DMS 273 treated with DMSO at 0.1 percent for 48 hours (cell line): ENCODE measurements at regions not wholly inside any gene's neighbourhood (a gene's known extent, or its start where the extent isn't known, plus 50 kb on each side); places are given as distances from the start of the nearest gene placed in this dataset.
"Not testable (repeated sequence)": the region's sequence is repeated elsewhere in the genome, so short reads cannot be mapped to it uniquely, and the experiment has no call there.

Experiments used
- DNase-seq: peaks from one replicate; lab custom pipeline; 2025; lab: John Stamatoyannopoulos, UW

DNA sequence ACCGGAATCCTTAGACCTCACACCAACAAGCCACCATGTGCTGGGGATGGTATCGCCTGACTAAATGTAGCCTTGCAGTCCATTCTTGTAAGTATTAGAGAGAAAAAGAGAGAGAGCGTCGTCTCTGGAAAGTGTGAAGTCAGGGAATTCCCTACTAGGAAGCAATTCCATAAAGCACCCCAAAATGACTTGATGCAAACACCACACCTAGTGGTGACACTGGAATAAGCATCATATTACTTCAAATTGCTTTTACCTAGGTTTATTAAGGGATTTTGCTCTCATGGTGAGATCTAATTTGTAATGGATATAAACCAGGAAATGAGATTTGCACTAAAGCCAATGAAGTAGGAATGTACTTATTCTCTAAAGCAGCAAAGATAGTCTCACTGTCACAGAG lies 111.4 kb upstream of the METTL9 start:
- not testable (repeated sequence) for DNase-seq

DNA sequence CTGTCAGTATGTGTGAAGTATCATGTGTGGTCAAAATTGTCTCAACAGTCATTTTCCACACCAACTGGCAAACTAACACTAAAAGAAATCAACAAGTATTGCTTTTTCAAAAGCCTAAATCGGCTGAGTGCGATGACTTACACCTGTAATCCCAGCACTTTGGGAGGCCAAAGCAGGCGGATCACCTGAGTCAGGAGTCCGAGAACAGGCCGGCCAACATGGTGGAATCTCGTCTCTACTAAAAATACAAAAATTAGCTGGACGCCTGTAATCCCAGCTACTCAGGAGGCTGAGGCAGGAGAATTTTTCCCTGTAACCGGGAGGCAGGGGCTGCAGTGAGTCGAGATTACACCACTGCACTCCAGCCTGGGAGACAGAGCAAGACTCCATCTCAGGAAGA lies 100.3 kb upstream of the METTL9 start:
- not testable (repeated sequence) for DNase-seq

DNA sequence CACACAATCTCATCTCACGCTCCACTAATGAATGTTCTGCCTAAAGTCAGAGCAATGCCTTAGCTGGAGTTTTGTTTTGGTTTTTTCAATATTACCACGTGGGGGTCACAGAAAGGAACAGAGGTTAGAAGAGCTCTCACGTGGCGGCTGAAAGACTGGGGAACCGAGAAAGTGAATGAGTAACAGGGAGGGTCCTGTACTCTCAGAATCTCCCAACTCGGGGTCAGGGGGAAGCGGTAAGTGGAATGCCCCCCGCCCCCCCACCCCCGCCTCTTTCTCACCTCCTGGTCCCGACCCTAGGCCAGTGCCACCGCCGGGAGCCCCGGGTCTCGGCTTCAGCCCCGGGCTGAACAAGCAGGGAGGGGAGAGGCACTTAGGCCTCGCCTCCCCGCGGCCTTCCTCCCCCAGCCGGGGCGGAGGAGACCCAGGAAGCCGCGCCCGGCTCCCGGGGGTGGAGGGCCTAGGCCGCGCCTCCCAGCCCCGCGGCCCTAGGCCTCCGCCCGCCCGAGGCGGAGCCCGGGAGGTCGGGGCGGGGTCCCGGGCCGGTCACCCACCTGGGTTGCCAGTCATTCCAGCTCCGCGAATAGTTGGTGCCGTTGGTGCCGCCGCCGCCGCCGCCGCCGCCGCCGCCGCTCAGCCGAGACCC lies 98.0 kb upstream of the METTL9 start:
- DNase-seq, result not testable (repeated sequence)

DNA sequence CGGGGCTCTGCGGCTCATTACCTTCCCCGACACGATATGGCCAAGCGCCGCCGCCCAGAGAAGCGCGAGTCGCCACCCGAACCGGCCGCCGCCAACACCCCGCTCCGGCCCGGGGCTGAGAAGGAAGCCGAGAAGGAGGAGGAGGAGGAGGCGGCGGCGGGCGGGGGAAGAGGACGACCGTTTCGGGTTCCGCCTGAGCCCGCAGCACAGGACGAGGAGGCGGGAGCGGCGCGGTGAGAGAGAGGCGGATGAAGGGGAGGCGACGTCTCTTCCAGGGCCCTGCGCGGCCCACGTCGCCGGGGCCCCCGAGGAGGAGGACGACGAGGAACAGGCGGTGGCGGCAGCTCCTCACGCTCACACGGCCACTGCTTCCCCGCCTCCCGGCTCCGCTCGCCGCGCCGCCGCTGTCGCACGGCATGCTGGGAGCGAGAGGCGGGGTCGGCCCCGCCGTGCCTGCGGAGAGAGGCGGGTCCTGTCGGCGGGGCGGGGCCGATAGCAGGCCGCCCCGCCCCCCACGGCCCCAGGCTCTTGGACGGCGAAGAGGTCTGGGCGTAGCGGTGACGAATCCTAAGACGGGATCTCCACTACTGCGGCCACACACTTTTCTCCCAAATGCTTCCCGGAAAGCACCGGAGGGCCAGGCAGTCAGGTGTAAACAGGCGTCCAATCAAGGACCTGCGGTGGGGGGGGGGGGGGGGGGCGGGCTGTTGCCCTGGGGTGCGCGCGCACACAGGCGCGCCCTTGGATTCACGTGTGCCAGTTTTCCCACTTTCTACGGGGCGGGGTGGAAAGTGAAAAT lies 97.3 kb upstream of the METTL9 start:
- DNase-seq, result peak; percentile 88

DNA sequence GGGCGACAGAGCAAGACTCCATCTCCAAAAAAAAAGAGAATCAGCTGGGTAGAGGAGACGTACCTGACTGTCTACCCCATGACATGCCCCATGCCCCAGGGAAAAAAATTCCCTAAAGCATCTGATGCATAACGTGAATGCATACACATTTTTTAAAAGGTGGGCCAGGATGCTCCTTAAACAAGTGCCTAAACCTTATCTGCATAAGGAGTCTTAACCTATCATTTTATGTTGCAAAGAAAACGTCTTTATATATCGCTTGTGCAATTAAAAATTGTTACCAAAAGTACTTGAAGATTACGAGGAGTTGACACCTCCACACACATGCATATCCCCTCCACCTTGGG lies 95.8 kb upstream of the METTL9 start:
- DNase-seq, result not testable (repeated sequence)

DNA sequence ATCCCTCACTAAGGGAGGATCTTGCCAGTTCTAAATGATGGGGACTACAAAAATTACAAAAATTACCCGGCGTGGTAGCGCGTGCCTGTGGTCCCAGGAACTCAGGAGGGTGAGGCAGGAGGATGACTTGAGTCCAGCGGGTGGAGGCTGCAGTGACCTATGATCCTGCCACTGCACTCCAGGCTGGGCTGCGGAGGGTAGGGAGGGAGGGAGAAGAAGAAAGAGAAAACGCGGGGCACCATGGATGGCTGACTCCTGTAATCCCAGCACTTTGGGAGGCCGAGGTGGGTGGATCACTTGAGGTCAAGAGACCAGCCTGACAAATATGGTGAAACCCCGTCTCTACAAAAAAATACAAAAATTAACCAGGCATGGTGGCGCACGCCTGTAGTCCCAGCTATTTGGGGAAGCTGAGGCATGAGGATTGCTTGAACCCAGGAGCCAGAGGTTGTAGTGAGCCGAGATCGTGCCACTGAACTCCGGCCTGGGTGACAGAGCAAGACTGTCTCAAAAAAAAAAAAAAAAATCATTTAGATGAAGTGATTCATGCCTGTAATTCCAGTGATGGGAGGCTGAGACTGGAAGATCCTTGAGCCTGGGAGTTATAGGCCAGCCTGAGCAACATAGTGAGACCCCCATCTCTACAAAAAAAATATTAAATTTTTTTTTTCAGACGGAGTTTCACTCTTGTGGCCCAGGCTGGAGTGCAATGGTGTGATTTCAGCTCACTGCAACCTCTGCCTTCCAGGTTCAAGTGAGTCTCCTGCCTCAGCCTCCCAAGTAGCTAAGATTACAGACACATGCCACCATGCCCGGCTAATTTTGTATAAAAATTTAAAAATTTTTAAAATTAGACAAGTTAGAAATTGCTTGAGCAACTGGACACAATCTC lies 95.2 kb upstream of the METTL9 start:
- not testable (repeated sequence) for DNase-seq

DNA sequence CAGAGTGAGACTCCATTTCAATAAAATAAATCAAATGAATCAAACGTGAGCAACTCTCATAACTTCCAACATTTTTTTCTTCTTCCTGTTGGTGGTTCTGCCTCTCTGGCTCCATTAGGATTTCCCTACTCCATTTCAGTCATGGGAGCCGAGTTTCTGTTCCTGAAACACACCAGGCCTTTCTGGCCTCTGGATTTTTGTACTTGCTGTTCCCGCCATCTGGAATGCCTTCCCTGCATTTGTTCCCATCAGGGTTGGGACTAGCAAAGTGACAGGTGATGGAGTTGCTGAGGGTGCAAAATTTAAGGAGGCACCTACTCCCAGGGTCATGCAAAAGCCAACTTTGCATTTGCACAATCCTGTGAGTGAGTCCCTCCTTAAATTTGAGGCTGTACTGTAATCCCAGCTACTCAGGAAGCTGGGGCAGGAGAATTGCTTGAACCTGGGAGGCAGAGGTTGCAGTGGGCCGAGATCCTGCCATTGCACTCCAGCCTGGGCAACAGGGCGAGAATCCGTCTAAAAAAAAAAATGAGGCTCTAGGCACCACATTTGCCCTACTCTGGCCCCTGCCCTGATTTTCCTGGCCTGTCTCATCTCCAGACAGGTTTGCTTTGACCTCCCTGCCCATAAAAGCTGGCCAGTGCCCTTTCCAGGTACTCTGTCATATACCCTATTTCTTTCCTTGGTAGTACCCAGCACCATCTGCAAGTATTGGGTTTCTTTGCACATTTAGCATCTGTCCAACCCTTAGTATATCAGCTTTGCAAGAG lies 93.4 kb upstream of the METTL9 start:
- not testable (repeated sequence) for DNase-seq

DNA sequence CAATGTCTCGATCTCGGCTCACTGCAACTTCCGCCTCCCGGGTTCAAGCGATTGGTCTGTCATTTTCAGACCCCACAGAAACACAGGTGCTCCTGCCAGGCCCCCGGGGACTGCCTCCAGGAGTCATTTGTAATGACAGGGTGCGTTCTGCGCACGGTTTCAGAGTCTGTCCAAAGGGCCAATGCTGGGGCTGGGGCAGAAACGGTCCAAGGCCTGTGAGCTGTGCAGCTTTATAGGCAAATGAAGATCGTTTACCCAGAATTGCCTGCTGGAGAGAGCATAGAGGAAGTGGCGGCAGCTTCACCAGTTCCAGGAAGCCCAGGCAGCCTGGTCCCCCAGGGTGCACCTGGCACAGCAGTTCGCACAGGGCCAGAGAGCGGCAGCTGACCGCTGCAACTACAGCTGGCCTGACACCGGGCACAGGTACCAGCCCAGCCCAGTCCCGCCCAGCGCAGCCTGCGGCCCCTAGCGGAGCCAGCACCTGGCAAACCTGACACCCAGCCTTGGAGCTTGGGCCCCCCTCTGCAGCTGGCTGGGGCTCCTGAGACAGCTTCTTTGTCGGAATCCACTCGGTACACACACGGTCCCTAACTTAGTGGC lies 92.4 kb upstream of the METTL9 start:
- not testable (repeated sequence) for DNase-seq

DNA sequence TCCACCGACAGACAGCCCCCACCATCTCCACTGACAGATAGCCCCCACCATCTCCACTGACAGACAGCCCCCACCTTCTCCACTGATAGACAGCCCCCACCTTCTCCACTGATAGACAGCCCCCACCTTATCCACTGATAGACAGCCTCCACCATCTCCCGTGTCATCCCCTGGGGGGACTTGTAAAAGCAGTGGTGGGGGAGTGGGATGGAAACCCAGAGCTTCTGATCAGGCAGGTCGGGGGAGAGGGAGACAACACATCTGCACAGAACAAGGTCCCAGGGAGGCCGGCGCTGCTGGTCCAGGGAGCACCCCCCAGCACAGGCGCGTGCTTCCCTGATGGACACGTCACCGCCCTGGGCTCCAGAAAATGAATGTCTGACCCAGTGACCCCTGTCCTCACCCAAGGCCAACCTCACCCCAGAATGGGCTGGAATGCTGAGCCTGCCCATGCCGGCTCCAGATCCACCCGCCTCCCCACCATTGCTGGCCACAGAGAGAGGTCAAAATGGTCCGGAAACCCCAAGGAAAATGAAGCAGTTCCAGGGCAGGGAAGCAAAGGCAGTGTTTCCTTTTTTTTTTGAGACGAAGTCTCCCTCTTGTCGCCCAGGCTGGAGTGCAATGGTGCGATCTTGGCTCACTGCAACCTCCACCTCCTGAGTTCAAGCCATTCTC lies 91.6 kb upstream of the METTL9 start:
- DNase-seq, result not testable (repeated sequence)

DNA sequence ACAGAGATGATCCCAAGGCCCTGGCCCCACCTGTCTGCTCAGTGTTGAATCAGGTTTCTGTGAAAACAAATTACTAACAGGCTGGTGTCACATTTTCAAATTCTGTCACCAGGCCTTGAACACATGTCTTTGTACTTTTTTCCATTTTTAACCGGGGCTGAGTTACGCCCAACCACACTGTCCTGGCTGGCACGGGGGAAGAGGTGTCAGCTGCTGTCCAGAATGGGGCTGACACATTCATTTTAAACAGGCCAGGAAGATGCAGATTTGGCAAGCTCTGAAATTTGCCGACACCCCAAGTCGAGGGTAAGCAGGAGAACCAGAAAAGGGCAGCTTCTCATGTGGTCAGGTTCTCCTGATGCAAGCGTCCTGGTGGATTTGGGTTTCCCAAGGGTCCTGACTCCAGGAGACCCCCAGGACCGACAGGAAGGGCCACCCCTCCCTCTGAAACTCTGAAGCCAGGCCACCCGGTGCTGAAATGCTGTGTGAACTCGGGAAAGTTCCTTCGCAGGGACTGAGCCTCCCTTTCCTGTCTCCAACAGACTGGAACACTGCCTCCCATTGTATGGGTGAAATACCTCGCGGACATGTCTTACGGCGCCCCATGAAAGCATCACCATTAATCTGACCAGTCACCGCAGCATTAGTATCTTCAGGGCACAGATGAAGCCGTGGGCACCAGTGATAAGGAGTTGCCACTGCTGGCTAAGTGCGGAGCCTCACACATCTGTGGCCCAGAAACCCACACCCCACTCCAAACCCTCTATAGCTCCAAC lies 90.5 kb upstream of the METTL9 start:
- DNase-seq, result not testable (repeated sequence)

DNA sequence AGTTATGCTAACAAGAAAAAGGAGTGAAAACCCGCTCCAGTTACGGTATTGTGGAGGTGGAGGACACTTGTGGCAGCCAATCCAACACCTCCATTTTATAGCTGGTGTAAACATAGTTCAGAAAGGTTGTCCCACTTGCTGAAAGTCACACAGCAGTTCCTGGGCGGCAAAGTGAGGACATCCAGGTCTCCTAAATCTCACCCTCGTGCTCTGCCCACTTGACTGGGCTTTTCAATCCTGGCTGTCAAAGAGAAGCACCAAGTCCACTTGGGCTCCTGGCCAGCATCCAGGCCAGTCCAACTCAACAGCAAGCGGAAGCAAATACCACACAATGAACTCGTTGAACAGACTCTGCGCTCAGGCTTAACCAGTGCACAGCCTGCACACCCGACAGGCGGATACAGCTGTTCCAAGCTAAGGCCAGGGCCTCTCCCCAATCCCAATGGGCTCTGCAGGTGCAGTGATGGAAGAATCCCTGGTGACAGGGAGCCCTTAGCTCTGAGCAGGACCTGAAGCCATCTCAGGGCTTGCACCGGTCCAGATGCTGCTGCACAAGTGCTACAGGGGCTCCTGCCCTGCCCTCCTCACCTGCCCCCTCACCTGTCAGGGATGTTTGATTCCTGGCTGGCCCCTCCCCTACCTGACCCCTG lies 89.8 kb upstream of the METTL9 start:
- DNase-seq, result not testable (repeated sequence)

DNA sequence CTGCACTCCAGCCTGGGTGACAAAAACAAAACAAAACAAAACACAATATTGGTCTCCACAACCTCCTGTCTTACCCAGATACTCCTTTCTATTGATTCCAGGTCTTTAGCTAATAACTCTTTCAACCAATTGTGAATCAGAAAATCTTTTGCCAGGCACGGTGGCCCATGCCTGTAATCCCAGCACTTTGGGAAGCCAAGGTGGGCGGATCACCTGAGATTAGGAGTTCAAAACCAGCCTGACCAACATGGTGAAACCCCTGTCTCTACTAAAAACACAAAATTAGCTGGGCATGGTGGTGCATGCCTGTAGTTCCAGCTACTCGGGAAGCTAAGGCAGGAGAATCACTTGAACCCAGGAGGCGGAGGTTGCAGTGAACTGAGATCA lies 88.5 kb upstream of the METTL9 start:
- not testable (repeated sequence) for DNase-seq

DNA sequence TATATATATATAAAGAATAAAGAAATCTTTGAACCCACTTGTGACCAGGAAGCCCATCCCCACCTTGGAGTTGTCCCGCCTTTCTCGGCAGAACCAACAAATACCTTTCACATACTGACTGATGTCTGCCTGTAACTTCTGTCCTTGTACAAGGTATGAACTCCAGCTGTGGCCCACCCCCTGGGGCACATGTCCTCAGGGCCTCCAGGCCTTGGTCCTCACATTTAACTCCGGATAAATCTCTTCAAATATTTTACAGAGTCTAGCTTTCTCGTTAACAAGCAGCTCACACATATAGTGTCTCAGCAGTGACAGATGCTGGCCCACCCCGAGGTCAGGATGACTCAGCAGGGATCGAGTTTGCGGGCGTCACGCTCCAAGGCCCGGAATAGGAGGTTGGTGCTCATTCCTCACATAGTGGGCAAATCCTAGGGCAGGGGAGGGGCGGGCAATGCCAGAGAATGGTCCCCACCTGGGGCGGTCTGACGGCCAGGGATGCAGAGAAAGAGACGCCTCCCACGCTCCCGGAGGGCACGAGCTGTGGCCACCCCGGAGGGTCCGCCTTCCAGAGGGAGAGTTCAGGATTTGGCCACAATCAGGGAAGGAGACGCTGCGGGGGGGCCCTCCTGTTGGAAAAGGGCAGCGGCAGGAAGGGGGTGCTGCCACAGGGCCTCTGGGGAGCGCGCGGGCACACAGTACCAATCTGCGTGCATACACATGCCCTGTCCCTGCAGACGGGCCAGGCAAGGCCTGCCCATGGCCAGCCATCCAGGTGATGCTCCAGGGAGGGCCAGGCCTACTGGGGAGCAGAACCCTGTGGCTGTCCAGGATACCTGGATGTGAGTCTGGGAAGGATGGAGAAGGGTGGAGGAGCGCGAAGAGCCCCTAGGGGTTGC lies 87.8 kb upstream of the METTL9 start:
- peak; percentile 39 for DNase-seq

DNA sequence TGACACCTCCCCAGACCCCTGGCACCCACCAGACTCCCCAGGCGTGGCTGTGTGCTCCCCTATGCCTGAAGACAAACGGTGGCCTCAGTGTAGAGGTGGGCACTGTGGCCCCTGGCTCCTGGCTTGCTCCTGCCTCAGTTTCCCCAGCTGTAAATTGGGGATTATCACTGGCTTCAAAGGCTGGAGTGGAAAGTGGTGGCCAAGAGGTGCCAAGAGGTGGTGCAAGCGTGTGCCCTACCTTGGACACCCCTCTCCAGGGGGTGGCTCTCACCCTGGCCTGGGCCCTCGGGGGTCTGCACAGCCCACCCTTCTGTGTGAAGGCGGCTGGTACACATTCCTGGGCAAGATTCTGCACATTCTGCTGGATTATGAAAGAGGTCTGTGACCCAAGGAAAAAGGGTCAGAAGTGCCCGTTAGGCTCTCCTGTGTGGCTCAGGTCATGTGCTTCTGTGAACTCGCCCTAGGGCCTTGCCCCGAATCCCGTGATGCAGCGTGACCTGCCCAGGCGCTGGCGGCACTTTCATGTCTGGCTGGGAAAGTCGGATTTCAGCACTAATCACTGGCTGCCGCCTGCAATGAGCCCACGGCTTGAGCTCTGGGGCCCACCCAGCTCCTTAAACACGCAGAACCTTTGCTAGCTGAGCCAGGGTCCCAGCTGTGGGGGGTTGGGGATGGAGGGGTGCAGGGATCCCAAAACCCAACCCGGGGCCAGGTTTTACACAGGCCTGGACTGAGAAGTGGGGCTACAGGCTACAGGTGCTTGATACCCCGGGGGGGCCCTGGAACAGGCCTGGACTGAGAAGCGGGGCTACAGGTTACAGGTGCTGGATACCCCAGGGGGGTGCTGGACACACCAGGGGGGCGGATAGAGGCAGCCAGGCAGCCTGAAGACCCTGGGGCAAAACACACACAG lies 86.8 kb upstream of the METTL9 start:
- DNase-seq, result not testable (repeated sequence)

DNA sequence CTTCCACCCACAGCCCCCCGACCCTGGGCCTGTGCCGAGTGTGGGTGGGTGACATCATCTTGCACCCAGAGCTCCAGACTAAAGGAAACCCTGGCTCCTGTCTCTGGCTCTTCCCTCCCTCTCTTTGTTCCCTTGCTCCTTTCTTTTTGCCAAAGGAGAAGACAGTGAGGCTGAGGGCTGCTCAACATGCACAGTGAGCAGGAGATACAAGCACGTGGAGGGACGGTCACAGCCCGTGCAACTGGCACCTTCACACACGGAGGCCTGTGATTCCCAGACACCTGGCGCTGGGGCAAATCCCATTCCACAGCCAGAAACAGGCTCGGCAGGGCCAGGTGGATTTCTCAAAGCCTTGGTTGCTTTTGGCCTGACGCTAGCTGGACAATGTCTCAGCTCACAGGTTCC lies 86.0 kb upstream of the METTL9 start:
- not testable (repeated sequence) for DNase-seq

DNA sequence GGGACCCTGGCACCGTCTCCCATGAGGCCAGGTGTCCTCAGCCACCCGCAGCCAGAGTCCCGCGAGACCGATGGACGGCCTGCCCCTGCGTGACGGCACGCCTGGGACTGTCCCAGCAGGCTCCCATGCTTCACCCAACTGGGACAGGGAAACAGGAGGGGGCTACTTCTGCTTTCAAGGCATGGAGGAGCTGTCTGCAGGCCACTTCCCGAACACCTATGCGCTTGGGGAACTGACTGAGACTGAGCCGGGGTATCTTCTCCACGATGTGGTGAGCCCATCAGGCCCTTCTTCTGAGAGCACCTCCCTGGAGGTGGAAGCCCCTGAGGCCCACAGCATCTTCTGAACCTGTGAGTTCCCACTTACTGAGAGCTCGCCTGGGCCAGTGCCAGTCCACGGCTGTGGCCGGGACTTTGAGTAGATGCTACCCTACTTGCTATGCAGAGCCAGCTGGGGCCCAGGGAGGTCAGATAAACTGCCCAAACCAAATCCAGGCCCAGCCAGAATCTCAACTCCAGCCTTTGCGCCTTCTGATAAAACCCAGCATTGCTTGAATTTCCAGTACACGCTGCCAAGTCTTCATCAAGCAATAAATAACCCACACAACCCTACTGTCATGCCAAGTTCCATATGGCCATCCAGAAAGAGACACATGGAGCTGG lies 85.4 kb upstream of the METTL9 start:
- peak; percentile 92 for DNase-seq

DNA sequence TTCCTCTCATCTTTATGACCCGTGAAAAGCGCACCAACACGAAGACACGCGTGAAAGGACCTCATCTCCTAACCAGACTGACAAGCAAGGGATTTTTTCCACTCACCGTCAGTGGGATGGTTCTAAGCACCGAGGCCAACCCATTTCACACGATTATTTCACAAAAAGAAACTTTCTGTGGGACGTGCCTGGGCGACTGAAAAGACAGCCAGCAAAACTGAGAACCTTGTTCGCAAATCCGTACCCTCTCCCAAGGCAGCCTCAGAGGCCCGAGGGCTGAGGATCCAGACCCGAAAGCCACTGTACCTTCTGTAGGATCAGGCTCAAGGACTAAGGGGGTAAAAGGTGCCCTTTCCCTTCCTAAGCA lies 84.9 kb upstream of the METTL9 start:
- not testable (repeated sequence) for DNase-seq
